DMS153 treated with DMSO at 0.1 percent for 48 hours (cell line): ENCODE measurements at regions not wholly inside any gene's neighbourhood (a gene's known extent, or its start where the extent isn't known, plus 50 kb on each side); places are given as distances from the start of the nearest gene placed in this dataset.
A peak's percentile ranks its signal among the peaks of the same experiment; 100 is the strongest.
"Not testable (repeated sequence)": the region's sequence is repeated elsewhere in the genome, so short reads cannot be mapped to it uniquely, and the experiment has no call there.

ENCODE experiments used
- DNase-seq: peaks from one replicate; lab custom pipeline; 2025; ENCODE audit not compliant: unreplicated experiment; lab: John Stamatoyannopoulos, UW

GRCh38 chr2:239834143-239834542 lies 191.0 kb downstream of the NDUFA10 start:
- DNase-seq: no peak

- DNase-seq: no peak
Measured at GRCh38 chr2:239833269-239834109, 191.7 kb downstream of the NDUFA10 start.

GRCh38 chr2:239832490-239833268 lies 192.5 kb downstream of the NDUFA10 start:
- no peak for DNase-seq

GRCh38 chr2:239831861-239832489 lies 193.2 kb downstream of the NDUFA10 start:
- DNase-seq: no peak

- no peak for DNase-seq
Measured at GRCh38 chr2:239831001-239831731, 194.0 kb downstream of the NDUFA10 start.

GRCh38 chr2:239830121-239831000 lies 194.8 kb downstream of the NDUFA10 start:
- no peak for DNase-seq

GRCh38 chr2:239829326-239829725 lies 195.8 kb downstream of the NDUFA10 start:
- no peak for DNase-seq

- DNase-seq: not testable (repeated sequence)
Measured at GRCh38 chr2:239828973-239829275, 196.2 kb downstream of the NDUFA10 start.

- no peak for DNase-seq
Measured at GRCh38 chr2:239828192-239828972, 196.8 kb downstream of the NDUFA10 start.

- DNase-seq: no peak
Measured at GRCh38 chr2:239827523-239827890, 197.6 kb downstream of the NDUFA10 start.

GRCh38 chr2:239826786-239827522 lies 198.2 kb downstream of the NDUFA10 start:
- no peak for DNase-seq

GRCh38 chr2:239826376-239826775 lies 198.8 kb downstream of the NDUFA10 start:
- no peak for DNase-seq

- DNase-seq: no peak
Measured at GRCh38 chr2:239825705-239825979, 199.5 kb downstream of the NDUFA10 start.

GRCh38 chr2:239824866-239825704 lies 200.1 kb downstream of the NDUFA10 start:
- no peak for DNase-seq

GRCh38 chr2:239824046-239824694 lies 201.0 kb downstream of the NDUFA10 start:
- peak; percentile 19 for DNase-seq

GRCh38 chr2:239822146-239822831 lies 202.9 kb downstream of the NDUFA10 start:
- no peak for DNase-seq

GRCh38 chr2:239821694-239822075 lies 203.5 kb downstream of the NDUFA10 start:
- no peak for DNase-seq
